Tongue (tissue), 1 donor: ENCODE measurements at regions not wholly inside any gene's neighbourhood (a gene's known extent, or its start where the extent isn't known, plus 50 kb on each side); places are given as distances from the start of the nearest gene placed in this dataset.

ENCODE experiments used
- DNase-seq: peaks from one replicate; pipeline ENCODE4 v3.0.0-alpha.2; 2015

GRCh38 chr2:147550995-147551731 is 293.7 kb upstream of the ACVR2A start:
- DNase-seq, result no peak

GRCh38 chr2:147549054-147549453 is 295.8 kb upstream of the ACVR2A start:
- DNase-seq, result no peak

DNA sequence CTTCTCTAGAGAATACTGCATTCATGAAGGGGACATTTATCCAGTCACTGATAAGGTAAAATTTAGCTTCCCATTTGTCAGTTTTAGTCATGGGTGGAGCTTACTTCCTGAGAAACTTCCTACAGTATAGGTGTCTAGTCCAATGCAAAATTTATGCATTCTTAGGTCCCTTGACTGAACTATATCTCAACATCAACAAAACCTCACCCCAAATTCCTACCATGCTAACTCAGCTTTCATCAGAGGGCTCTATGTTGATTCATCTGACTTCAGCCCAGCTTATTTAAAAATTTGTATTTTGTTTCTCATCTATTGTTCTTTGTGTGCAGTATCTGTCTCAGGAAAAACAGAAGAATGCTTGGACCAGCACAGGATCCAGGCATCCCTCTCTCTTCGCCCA is 296.4 kb upstream of the ACVR2A start:
- DNase-seq, result no peak

- no peak for DNase-seq
Observed at GRCh38 chr2:147547440-147547839, 297.4 kb upstream of the ACVR2A start.

DNA sequence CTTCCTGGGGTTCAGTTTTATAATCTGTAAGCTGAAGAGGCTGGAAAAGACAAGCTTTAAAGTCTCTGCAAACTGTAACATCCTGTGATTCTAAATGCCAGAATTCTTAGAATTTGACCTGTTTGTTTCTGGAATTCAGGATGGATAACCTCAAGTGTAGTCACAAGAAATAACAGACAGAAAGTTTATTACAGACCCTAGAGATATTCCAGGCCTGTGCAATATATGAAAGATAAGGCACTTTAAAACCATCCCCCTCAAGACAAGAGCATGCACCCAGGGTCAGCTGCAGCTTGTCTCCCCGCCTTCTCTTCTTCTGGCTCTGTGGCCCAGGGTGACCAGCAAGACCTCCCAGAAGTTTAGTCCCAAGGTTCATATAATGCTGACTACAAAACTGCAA is 298.7 kb upstream of the ACVR2A start:
- DNase-seq, result no peak

- no peak for DNase-seq
Observed at GRCh38 chr2:147543056-147543455, 301.8 kb upstream of the ACVR2A start.

DNA sequence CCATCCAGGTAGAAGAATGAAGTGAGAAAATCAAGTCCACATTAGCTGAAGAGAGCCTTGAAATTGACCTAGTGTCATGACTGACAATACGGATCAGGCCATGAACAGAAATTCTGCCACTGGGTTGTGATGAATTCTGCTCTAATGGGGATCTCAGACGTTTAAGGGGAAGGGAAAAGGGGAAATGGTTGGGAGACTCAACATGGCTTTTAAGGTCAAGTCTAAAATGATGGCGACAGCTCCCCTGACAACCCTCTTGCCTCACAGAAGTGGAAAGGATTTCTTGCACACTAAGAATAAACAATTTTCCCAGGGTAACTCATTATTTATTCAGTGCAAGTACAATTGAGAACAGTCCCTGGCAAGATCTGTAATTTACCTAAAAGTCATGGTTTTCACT is 302.5 kb upstream of the ACVR2A start:
- no peak for DNase-seq

DNA sequence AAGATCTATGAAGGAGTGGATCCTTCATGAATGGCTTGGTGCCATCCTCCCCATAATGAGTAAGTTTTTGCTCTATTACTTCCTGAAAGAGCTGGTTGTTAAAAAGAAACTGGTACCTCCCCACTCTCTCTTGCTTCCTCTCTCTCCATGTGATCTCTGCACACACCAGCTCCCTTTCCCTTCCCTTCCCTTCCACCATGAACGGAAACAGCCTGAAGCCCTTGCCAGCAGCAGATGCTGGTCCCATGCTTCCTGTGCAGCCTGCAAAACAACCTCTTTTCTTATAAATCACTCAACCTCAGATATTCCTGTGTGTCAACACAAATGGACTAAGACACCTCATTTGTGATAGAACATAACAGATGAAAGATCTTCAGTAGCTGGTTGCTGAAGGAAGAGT is 303.5 kb upstream of the ACVR2A start:
- no peak for DNase-seq

DNA sequence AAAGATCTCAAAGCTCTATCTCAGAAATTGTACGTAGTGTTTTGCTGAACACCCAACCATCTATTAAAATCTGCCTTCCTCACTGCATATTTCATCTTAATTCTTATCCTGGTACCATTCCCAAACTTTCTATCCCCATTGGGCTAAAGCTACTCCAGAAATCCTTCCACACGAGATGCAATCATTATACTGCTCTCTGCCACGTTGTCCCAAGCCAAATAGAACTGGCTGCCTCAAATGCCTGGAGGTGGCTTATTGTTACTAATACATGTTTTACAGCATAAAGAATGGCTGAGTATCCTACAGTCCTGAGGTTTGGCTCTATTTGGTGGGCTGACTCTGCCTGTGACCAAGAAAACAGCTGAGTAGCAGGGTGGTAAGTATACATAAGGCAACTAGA is 306.0 kb upstream of the ACVR2A start:
- DNase-seq, result no peak

DNA sequence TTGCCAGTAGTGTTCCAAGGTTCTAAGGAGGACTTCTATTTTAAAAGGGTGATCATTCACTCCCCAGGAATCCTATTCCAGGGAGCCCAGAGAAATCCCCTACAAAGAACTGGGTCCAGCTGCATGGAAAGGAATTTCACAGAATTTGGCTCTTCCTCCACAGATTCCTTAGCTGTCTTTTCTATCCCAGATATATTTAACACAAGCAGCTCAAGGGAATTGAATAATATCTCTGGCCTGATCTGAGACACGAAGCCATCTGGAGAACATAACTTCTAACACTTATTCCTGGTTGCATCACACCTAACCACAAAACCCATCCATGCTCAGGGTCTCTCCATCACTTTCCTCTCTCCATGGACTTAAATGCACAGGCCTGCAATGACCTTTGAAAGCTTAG is 306.7 kb upstream of the ACVR2A start:
- peak; percentile 44 for DNase-seq

- peak; percentile 67 for DNase-seq
Observed at GRCh38 chr2:147531269-147531668, 313.6 kb upstream of the ACVR2A start.

DNA sequence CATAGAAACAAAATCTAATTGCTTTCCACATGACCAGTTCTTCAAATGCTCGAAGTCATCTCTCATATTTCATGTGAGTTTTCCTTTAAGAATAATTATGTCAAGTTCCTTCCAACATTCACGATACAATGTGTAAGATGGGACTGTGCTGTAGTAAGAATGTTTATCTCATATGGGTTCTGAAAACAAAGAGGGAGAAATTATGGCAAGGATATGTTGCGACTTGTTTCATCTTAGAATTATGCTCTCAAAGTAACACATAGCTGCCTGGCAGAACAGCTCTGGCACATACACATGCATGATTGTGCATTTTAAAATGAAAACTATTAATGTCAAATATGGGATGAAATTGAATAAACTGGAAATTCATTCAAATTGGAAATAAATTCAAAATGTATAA is 314.8 kb upstream of the ACVR2A start:
- no peak for DNase-seq

- no peak for DNase-seq
Observed at GRCh38 chr2:147525819-147526489, 318.9 kb upstream of the ACVR2A start.

DNA sequence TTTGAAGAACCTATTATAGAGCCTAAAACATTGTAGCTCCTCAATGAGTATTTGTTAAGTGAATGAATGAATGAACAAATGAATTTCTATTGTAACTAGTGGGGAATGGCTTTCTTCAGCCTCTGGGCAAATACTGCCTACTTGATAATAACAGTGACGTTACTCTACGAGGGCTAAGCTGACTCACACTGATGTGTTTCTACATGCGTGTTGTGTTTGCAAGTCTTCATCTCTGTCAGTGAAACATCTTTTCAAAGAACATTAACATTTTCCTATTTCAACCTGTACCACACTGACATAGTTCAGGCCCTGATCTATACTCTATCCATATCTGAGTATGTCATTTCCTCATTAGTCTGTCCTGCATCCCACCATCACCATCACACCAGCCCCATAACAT is 319.9 kb upstream of the ACVR2A start:
- DNase-seq, result no peak

DNA sequence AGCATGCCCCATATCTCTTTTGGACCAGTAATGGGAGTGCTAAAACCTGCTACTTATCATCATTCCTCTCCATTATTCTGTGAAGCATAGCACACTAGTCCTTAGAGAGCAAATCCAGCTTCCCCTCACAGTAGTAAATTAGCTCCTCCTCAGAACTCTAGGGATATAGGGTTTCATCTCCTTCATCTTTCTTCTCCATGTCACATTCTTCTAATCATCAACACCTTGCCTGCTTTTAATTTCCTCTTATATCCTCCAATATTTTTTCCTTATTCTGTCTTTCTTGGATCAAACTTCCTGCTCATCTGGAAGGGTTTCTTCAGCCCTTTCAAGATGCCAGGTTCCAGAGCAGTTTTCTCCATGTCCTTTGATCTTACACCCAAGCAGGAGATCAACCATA is 321.4 kb upstream of the ACVR2A start:
- DNase-seq, result no peak

GRCh38 chr2:147521936-147522335 is 322.9 kb upstream of the ACVR2A start:
- DNase-seq, result no peak

DNA sequence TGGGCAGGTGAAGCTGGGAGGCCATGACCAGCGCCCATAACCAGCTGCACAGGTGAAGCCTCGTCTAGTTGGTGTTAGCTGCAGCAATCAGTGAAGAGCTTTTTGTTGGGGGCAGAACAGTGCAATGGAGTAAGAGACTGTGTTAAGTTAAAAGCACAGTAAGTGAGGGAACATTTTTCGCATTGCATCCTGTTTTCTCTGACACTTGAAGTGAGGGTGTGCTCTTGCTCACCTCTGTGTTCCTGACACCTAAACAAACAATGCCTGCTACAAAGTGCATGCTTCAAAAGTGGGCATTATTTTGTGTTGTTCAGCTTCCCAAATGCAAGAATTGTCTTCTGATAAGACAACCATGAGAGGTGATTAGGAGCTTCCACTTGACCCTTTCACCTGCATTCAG is 324.0 kb upstream of the ACVR2A start:
- no peak for DNase-seq

DNA sequence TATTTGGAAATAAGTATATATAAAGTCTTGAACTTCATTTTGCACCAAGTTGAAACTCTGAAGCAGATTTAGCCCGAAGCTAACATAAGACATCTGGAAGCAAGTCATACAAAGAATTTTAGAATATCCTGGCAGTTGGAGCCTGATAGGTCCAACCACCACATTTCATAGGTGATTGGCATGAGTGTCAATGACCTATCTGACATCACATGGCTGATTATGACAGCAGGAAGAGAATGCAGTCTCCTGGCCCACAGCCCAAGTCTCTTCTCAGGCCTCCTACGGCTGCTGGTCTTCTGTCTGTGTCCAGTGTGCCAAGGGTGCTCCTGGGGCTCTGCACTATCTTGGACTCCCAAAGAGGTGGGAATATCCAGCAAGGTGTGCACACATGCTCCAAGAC is 325.7 kb upstream of the ACVR2A start:
- DNase-seq, result no peak

GRCh38 chr2:147515213-147515612 is 329.6 kb upstream of the ACVR2A start:
- DNase-seq, result no peak

DNA sequence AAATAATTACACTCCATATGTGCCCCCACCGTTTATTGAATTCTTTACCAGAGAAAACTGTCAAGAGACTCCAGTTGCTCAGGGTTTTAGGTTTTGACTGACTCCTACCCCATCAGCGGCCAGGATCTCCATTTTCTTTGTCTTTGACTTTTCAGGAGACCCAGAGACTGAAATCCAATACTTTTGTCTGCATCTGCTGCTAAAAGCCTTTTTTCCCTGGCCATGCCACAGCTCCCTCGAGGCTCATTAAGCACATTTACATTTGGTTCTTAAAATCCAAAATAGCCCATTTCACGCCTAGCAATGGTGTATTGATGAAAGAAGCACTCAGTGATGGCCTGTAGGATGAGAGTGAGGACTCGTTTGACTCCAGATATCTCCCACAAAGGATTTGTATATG is 332.6 kb upstream of the ACVR2A start:
- DNase-seq, result peak; percentile 73

GRCh38 chr2:147511491-147511948 is 333.3 kb upstream of the ACVR2A start:
- peak; percentile 91 for DNase-seq

GRCh38 chr2:147509821-147510220 is 335.0 kb upstream of the ACVR2A start:
- no peak for DNase-seq

- no peak for DNase-seq
Observed at GRCh38 chr2:147506889-147507288, 337.9 kb upstream of the ACVR2A start.

- no peak for DNase-seq
Observed at GRCh38 chr2:147502711-147503290, 342.0 kb upstream of the ACVR2A start.
